ENCODE measurements at regions not wholly inside any gene's neighbourhood (a gene's known extent, or its start where the extent isn't known, plus 50 kb on each side); places are given as distances from the start of the nearest gene placed in this dataset.

DNA sequence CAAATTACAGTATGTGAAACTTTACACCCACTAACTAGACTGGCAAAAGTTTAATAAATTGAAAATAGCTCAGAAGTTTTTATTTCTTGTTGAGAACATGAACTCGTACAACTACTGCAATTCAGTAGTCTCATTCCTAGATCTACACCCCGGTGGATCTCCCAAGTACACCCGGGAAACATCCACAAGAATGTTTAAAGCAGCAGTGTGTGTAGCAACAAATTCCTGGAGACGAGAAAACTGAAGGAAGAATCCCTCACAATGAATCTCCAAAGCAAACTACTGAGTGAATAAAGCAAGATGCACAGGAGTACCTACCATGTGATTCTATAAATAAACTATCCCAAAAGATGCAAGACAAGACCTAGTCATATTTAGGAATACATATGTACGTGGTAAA is 954.0 kb upstream of the MAP3K7 start:
- DNase-seq (no peak), ATAC-seq (no peak)
- Mint-ChIP-seq H3K27ac (no peak overlapping the region), H3K36me3 (no peaks in the 10 kb centered on the region), H3K9me3 (ENCODE audit: low read depth) (no peaks in the 10 kb centered on the region), H3K4me1 (no peaks in the 10 kb centered on the region), H3K4me3 (no peak overlapping the region), H3K27me3 (no peaks in the 10 kb centered on the region)
- CTCF ChIA-PET: no interaction called here

DNA sequence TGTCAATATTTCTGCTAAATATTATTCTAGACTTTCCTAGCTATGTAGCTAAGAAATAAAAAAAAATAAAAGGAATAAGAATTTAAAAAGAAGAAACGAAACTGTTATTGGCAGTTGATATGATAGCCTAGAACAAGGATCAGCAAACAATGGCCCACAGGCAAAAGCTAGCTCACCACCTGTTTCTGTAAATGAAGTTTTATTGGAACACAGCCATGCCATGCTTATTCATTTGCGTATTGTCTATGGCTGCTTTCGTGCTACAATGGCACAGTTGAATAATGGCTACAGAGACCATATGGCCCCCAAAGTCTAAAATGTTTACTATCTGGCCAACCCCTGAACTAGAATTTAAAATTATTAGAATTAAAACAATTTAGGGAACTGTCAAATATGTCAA is 952.6 kb upstream of the MAP3K7 start:
- Mint-ChIP-seq H3K9me3 (ENCODE audit: low read depth) (peaks cover 2% of the 10 kb centered on the region), H3K27me3 (no peaks in the 10 kb centered on the region), H3K27ac (no peak overlapping the region), H3K4me3 (no peak overlapping the region), H3K36me3 (no peaks in the 10 kb centered on the region), H3K4me1 (no peaks in the 10 kb centered on the region)
- DNase-seq: no peak
- ATAC-seq: no peak
- CTCF ChIA-PET: no interaction called here

DNA sequence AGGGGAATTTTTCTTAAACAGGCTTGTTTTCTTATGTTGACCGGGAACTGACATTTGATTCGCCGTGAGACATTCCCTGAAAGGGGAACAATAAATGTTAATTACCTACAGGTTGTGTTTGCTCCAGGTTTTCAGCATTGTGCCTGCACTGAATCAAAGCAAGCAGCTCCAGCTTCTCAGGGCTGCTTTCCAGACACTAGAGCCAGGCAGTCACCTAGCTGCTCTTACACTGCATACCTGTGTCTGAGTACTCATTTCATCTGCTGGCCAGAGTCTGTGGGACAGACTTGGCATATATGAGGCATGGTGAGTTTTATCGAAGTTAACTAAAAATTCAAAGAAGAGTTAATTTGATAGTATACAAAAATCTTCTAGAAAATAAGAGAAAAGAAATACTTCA is 951.8 kb upstream of the MAP3K7 start:
- no peaks in the 10 kb centered on the region for H3K27me3 Mint-ChIP-seq
- no peak overlapping the region for H3K4me3 Mint-ChIP-seq
- no peaks in the 10 kb centered on the region for H3K36me3 Mint-ChIP-seq
- no peaks in the 10 kb centered on the region for H3K4me1 Mint-ChIP-seq
- ATAC-seq (no peak), DNase-seq (no peak)
- H3K9me3 Mint-ChIP-seq (ENCODE audit: low read depth): peaks cover 2% of the 10 kb centered on the region
- CTCF ChIA-PET: no interaction called here
- H3K27ac Mint-ChIP-seq: no peak overlapping the region

DNA sequence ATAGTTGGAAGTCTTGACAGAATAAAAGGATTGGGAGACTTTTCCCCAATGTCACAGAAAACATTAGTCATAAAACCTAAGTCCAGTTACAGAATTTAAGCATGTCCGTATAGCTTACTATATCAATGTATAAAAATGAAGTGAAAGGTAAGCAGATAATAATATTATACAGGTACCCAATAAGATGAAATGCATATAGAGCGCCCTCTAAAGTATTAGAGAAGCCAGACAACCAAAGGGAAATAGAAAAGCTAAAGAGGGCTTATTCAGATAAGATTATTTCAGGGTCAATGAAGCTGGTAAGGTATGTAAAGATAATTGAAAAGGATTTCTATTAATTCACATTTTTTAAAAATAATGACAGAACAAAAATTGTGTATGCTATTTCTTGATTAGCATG is 947.7 kb upstream of the MAP3K7 start:
- Mint-ChIP-seq H3K4me1 (no peaks in the 10 kb centered on the region), H3K27ac (no peak overlapping the region)

DNA sequence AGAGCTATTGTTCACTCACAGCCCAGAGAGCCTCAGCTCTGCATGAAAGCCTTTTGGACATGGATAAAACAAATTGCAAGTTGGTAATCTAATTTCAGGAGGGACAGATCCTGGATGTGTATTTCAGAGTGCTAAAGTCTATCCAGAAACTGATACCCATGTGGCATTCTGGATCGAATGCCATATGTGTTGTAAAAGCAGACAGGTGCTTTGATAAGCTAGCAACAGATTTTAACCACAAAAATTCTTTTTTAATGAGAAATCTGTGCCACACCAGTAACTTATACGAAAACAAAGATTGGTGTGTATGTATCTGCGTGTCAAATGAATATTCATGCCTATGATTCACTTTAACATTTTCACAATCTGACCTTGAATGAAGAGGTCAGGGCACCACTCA is 936.6 kb upstream of the MAP3K7 start:
- Mint-ChIP-seq H3K36me3 (no peaks in the 10 kb centered on the region), H3K27me3 (no peaks in the 10 kb centered on the region), H3K4me3 (no peak overlapping the region), H3K27ac (no peak overlapping the region), H3K9me3 (ENCODE audit: low read depth) (peaks cover 1% of the 10 kb centered on the region), H3K4me1 (no peaks in the 10 kb centered on the region)
- CTCF ChIA-PET: no interaction called here
- ATAC-seq: no peak
- DNase-seq: no peak

More for the DNA sequence above, 947.7 kb upstream of the MAP3K7 start:
- no peak for ATAC-seq
- Mint-ChIP-seq H3K9me3 (ENCODE audit: low read depth) (peaks cover 2% of the 10 kb centered on the region), H3K27me3 (no peaks in the 10 kb centered on the region), H3K36me3 (no peaks in the 10 kb centered on the region), H3K4me3 (no peak overlapping the region)
- CTCF ChIA-PET: no interaction called here
- no peak for DNase-seq

DNA sequence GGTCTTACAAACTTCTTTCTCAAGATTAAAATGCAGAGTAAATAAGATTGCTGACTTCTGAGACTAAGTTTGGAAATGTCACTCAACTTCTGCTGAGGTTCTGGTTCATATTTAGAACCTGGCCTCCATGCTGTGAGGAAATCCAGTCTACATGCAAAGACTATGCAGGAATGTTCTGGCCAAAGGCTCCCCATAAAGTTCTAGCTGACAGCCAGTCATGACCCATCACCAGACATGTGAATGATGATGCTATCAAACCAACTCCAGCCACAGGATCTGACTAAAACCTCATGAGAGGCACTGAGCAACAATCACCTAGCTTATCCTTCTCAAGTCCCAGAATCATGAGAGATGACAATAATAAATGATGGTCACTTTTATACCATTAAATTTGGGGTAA is 935.1 kb upstream of the MAP3K7 start:
- no peak overlapping the region for H3K27ac Mint-ChIP-seq
- H3K4me1 Mint-ChIP-seq: no peaks in the 10 kb centered on the region
- no peak overlapping the region for H3K4me3 Mint-ChIP-seq
- CTCF ChIA-PET: no interaction called here
- no peak for DNase-seq
- H3K9me3 Mint-ChIP-seq (ENCODE audit: low read depth): peaks cover 1% of the 10 kb centered on the region
- no peaks in the 10 kb centered on the region for H3K27me3 Mint-ChIP-seq
- H3K36me3 Mint-ChIP-seq: no peaks in the 10 kb centered on the region
- ATAC-seq: no peak

DNA sequence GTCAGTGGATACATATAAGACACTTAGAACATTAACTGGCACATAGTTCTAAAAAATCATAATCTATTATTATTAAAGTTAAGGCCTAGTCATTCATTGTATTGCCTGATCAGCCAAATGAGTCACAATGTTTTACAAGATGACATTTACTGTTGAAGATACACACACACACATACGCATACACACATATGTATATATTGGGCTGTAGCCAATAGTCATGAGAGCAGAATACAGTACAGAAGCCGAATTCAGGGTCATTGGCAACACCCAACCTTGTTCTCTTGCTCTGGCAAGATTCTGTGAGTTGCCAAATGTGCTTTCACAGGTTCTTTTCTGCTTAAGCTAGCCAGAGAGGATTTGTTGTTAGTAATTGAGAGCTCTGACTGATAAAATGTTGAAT is 922.8 kb upstream of the MAP3K7 start:
- Mint-ChIP-seq H3K27ac (no peak overlapping the region), H3K9me3 (ENCODE audit: low read depth) (peaks cover 2% of the 10 kb centered on the region), H3K27me3 (no peaks in the 10 kb centered on the region), H3K4me3 (no peak overlapping the region), H3K4me1 (no peaks in the 10 kb centered on the region), H3K36me3 (no peaks in the 10 kb centered on the region)
- ATAC-seq: no peak
- no peak for DNase-seq
- CTCF ChIA-PET: interaction anchor here (0.7 kb wide), 1 partner anchor 21 kb away, joined by 3 read pairs; no protein-coding TSS in a partner anchor

DNA sequence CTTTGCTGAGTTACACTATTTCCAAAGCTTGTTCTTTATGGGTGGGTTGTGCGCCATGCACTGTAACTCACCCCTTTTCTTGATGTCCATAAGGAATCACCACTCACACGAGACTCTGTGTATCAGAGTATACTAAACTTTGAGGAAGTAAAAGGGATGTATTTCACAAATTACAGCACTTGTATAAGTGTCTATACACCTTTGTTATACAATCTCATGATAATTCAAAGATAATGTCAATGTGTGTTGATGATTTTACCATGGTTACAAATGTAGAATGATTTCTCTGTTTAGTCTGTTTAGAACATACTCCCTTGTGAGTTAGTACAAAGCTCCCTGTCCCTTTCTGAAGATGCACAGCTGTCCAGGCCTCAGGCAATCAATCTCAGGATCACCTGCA is 922.2 kb upstream of the MAP3K7 start:
- Mint-ChIP-seq H3K27me3 (no peaks in the 10 kb centered on the region), H3K36me3 (no peaks in the 10 kb centered on the region), H3K4me1 (no peaks in the 10 kb centered on the region), H3K27ac (no peak overlapping the region), H3K4me3 (no peak overlapping the region), H3K9me3 (ENCODE audit: low read depth) (peaks cover 2% of the 10 kb centered on the region)
- no peak for DNase-seq
- no peak for ATAC-seq
- CTCF ChIA-PET: interaction anchor here (0.7 kb wide), 1 partner anchor 21 kb away, joined by 3 read pairs; no protein-coding TSS in a partner anchor

DNA sequence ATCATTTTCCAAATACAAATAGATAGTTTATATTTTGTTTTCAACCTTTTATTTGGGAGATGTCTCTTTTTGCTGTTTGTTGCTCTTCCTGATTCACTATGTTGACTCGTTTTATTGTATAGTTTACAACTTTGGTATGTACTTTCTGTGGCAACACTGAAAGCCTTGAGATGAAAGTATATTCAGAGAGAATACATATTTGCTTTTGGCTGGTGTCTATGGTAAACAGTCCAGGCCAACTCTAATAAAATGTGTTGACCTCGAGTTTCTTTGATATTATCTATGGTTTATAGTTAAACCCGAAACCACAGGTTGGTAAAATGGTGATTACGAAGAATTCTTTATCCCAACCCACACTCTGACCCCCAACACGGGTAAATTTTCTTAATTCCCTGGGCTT is 919.6 kb upstream of the MAP3K7 start:
- Mint-ChIP-seq H3K9me3 (ENCODE audit: low read depth) (peaks cover 2% of the 10 kb centered on the region), H3K4me1 (no peaks in the 10 kb centered on the region), H3K27me3 (no peaks in the 10 kb centered on the region), H3K27ac (no peak overlapping the region), H3K36me3 (no peaks in the 10 kb centered on the region), H3K4me3 (no peak overlapping the region)
- ATAC-seq (no peak), DNase-seq (no peak)
- CTCF ChIA-PET: no interaction called here

DNA sequence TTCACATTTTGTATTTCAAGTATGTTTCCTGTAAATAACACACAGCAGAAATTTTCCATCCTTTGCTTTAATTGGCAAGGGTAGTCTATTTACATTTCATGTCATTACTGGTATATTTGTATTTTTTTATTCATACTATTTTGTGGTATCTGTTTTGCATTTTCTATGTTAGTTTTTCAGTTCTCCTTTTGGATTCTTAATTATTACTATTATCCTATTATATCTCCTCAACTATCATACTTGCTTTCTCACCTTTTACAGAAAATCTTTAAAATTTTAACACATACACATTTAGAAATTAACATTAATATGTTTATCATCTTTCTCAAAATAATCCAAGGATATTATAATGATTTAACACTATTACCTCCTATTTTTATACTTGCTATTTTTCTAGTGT is 918.3 kb upstream of the MAP3K7 start:
- H3K36me3 Mint-ChIP-seq: no peaks in the 10 kb centered on the region
- no peak for DNase-seq
- peaks cover 2% of the 10 kb centered on the region for H3K9me3 Mint-ChIP-seq (ENCODE audit: low read depth)
- no peaks in the 10 kb centered on the region for H3K27me3 Mint-ChIP-seq
- CTCF ChIA-PET: no interaction called here
- H3K4me3 Mint-ChIP-seq: no peak overlapping the region
- no peaks in the 10 kb centered on the region for H3K4me1 Mint-ChIP-seq
- H3K27ac Mint-ChIP-seq: no peak overlapping the region
- no peak for ATAC-seq

DNA sequence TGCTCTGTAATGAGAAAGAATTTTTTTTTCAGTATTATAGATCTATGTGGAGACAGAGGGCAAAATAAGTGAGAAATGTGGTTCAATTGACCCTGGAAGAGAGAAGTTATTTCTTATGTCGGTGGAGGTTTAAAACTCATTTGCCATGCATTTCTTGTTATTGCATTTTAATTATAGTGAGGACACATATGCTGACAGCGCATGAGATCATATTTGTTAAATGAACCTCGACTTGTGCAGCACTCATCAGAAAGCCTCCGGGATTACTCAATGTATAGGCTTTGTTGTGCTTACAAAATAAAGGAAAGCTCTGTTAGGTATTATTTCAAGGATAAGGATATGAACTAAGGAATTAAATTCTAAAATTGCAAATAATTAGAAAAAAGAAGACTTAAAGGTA is 915.1 kb upstream of the MAP3K7 start:
- no peak for DNase-seq
- no peaks in the 10 kb centered on the region for H3K27me3 Mint-ChIP-seq
- H3K27ac Mint-ChIP-seq: no peak overlapping the region
- no peak overlapping the region for H3K4me3 Mint-ChIP-seq
- no peak for ATAC-seq
- H3K36me3 Mint-ChIP-seq: no peaks in the 10 kb centered on the region
- CTCF ChIA-PET: no interaction called here
- no peaks in the 10 kb centered on the region for H3K4me1 Mint-ChIP-seq
- H3K9me3 Mint-ChIP-seq (ENCODE audit: low read depth): peaks cover 2% of the 10 kb centered on the region

DNA sequence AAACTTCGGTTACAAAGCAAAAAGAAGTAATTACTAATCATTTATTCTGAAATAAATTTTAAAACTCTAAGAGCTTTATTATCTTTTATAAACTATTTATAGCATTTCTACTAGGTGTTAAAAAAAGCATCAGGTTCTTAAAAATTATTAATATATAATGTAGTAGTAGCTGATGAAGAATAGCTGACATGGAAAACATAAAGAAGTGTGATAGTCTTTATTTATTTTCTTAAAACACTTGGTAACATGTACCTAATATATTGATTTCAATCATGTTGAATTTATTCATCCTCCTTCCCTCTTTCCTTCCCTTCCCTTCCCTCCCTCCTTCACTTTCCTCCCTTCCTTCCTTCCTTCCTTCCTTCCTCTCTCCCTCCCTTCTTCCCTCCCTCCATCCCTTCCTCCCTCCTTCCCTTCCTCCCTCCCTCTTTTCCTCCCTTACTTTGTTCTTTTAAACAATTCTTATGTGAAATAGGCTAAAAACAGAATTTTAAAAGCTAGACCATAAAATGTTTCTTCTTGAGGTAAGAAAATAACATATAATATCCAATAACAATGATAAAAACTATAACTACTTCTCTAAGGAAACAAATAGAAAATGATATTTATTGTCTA is 913.9 kb upstream of the MAP3K7 start:
- ATAC-seq (no peak), DNase-seq (no peak)
- H3K4me1 Mint-ChIP-seq: no peaks in the 10 kb centered on the region
- H3K36me3 Mint-ChIP-seq: no peaks in the 10 kb centered on the region
- H3K9me3 Mint-ChIP-seq (ENCODE audit: low read depth): no peaks in the 10 kb centered on the region
- no peaks in the 10 kb centered on the region for H3K27me3 Mint-ChIP-seq
- no peak overlapping the region for H3K27ac Mint-ChIP-seq
- CTCF ChIA-PET: no interaction called here
- H3K4me3 Mint-ChIP-seq: no peak overlapping the region

DNA sequence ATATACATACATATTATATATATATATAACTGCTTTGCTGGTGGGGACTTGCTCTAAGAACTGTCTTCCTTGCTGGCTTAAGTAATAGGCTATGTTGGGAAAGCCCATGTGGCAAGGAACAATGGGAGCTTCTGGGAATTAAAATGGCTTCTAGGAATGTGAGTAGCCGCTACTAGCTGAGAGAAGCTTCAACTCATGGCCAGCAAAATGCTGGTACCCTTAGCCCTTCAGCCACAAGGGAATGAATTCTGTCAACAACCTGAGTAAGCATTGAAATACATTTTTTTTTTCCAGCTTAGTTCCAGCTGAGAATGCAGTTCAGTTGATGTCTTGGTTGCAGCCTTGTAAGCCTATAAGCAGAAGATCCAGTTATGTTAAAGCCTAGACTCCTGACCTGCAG is 911.7 kb upstream of the MAP3K7 start:
- CTCF ChIA-PET: no interaction called here
- Mint-ChIP-seq H3K36me3 (no peaks in the 10 kb centered on the region), H3K27ac (no peak overlapping the region), H3K9me3 (ENCODE audit: low read depth) (no peaks in the 10 kb centered on the region), H3K4me1 (no peaks in the 10 kb centered on the region), H3K4me3 (no peak overlapping the region), H3K27me3 (no peaks in the 10 kb centered on the region)
- DNase-seq (no peak), ATAC-seq (no peak)

DNA sequence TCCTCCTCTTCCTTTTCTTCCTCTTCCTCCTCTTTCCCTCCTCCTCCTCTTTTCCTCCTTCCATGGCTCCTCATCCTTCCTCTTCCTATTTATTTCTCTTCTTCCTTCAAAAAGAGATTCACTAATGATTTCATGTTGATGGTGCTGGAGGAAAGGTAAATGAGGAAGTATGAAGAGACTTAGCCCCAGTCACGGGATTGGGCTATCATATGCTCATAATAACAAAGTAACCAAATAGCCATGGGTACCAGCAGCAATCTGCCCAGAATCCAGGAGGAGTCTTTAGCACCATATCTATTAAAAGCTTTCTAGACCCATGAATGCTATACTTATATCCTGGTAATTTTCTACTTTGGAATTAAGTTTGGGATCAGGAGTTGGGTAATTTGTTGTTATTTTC is 910.9 kb upstream of the MAP3K7 start:
- Mint-ChIP-seq H3K4me1 (no peaks in the 10 kb centered on the region), H3K27me3 (no peaks in the 10 kb centered on the region), H3K9me3 (ENCODE audit: low read depth) (no peaks in the 10 kb centered on the region), H3K36me3 (no peaks in the 10 kb centered on the region), H3K4me3 (no peak overlapping the region), H3K27ac (no peak overlapping the region)
- ATAC-seq (no peak), DNase-seq (no peak)
- CTCF ChIA-PET: no interaction called here

DNA sequence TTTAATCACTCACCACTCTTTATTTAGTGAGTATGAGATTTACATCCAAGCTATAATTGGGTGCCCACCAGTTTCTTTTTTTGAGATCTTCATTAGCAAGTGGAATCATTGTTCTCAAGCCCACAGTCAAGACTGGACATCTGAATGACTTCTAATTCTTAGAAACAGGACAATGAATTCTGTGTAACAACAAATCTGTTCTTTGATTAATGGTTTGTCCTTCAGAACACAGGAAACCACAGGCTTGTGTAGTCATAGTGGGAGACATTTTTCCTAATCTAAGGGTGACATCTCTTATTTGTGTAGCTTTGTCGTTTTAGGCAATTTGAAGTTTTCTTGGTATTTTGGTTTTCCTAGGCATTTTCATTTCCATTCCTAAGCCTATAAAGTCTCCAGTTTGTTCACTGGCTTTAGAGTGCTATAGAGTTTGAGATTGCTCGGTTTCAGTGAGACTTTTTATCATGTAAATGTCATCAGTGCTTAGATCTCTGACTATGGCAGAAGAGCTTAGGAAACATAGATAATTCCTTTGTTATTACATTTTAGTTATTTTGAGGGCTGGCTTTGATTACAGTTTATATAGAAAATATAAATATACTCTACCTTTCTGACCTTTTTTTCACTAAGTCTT is 903.9 kb upstream of the MAP3K7 start:
- no peaks in the 10 kb centered on the region for H3K4me1 Mint-ChIP-seq
- no peak overlapping the region for H3K4me3 Mint-ChIP-seq
- ATAC-seq: no peak
- no peak for DNase-seq
- H3K36me3 Mint-ChIP-seq: no peaks in the 10 kb centered on the region
- CTCF ChIA-PET: no interaction called here
- no peaks in the 10 kb centered on the region for H3K27me3 Mint-ChIP-seq
- no peaks in the 10 kb centered on the region for H3K9me3 Mint-ChIP-seq (ENCODE audit: low read depth)
- no peak overlapping the region for H3K27ac Mint-ChIP-seq
